Activated CD4-positive, alpha-beta T cell treated with anti-CD3 and anti-CD28 coated beads for 4 hours (primary cell): ENCODE measurements at regions not wholly inside any gene's neighbourhood (a gene's known extent, or its start where the extent isn't known, plus 50 kb on each side); places are given as distances from the start of the nearest gene placed in this dataset.

Experiments
- DNase-seq, 2 donors: peaks; one replicate each; pipeline ENCODE4 v3.0.0-alpha.2; 2020

- DNase-seq: no peak
Measured at GRCh38 chr6:156109713-156110112, 654.1 kb upstream of the NOX3 start.

GRCh38 chr6:156107624-156108101, 652.0 kb upstream of the NOX3 start:
- DNase-seq: no peak

GRCh38 chr6:156102129-156102528, 646.5 kb upstream of the NOX3 start:
- DNase-seq: no peak

GRCh38 chr6:156098839-156099238, 643.2 kb upstream of the NOX3 start:
- DNase-seq: no peak

- DNase-seq: no peak
Measured at GRCh38 chr6:156087487-156087886, 631.8 kb upstream of the NOX3 start.

GRCh38 chr6:156082012-156082411, 626.4 kb upstream of the NOX3 start:
- DNase-seq: no peak

- no peak for DNase-seq
Measured at GRCh38 chr6:156080371-156080770, 624.7 kb upstream of the NOX3 start.

GRCh38 chr6:156068881-156069280, 613.2 kb upstream of the NOX3 start:
- no peak for DNase-seq

- no peak for DNase-seq
Measured at GRCh38 chr6:156065849-156066248, 610.2 kb upstream of the NOX3 start.

- no peak for DNase-seq
Measured at GRCh38 chr6:156062091-156062563, 606.5 kb upstream of the NOX3 start.

GRCh38 chr6:156061465-156061864, 605.8 kb upstream of the NOX3 start:
- no peak for DNase-seq

- DNase-seq: no peak
Measured at GRCh38 chr6:156060013-156060412, 604.4 kb upstream of the NOX3 start.

GRCh38 chr6:156058356-156058755, 602.7 kb upstream of the NOX3 start:
- no peak for DNase-seq

- DNase-seq: no peak
Measured at GRCh38 chr6:156057869-156058268, 602.2 kb upstream of the NOX3 start.

GRCh38 chr6:156056085-156056484, 600.4 kb upstream of the NOX3 start:
- DNase-seq: no peak

GRCh38 chr6:156053626-156054025, 598.0 kb upstream of the NOX3 start:
- no peak for DNase-seq

GRCh38 chr6:156046841-156047449, 591.3 kb upstream of the NOX3 start:
- DNase-seq: no peak

- DNase-seq: no peak
Measured at GRCh38 chr6:156046268-156046665, 590.6 kb upstream of the NOX3 start.

GRCh38 chr6:156045401-156046267, 590.0 kb upstream of the NOX3 start:
- no peak for DNase-seq

GRCh38 chr6:156033598-156033997, 578.0 kb upstream of the NOX3 start:
- no peak for DNase-seq

GRCh38 chr6:156031516-156031915, 575.9 kb upstream of the NOX3 start:
- DNase-seq: no peak

GRCh38 chr6:156030053-156030452, 574.4 kb upstream of the NOX3 start:
- DNase-seq: no peak

GRCh38 chr6:156029286-156029985, 573.8 kb upstream of the NOX3 start:
- DNase-seq: no peak
